GM12873 (cell line): ENCODE measurements at regions not wholly inside any gene's neighbourhood (a gene's known extent, or its start where the extent isn't known, plus 50 kb on each side); places are given as distances from the start of the nearest gene placed in this dataset.

Experiments used
- CTCF ChIP-seq: IDR thresholded peaks from 2 replicates; pipeline ENCODE4 v1.5.1; 2012; ENCODE audit warnings: low read depth, mild to moderate bottlenecking, moderate library complexity, low read length, control low read depth; ENCODE audit not compliant: insufficient read depth; ENCODE audit errors: missing control alignments

GRCh38 chr6:120876424-120876823, 457.9 kb downstream of the TBC1D32 start:
- no peak for TF ChIP-seq CTCF

GRCh38 chr6:120875900-120876299, 458.4 kb downstream of the TBC1D32 start:
- TF ChIP-seq CTCF: no peak

GRCh38 chr6:120874422-120874821, 459.9 kb downstream of the TBC1D32 start:
- TF ChIP-seq CTCF: no peak

- TF ChIP-seq CTCF: no peak
Observed at GRCh38 chr6:120873125-120873865, 461.0 kb downstream of the TBC1D32 start.

- no peak for TF ChIP-seq CTCF
Observed at GRCh38 chr6:120872262-120872578, 462.1 kb downstream of the TBC1D32 start.

- no peak for TF ChIP-seq CTCF
Observed at GRCh38 chr6:120871416-120872261, 462.6 kb downstream of the TBC1D32 start.

- TF ChIP-seq CTCF: no peak
Observed at GRCh38 chr6:120869397-120869796, 464.9 kb downstream of the TBC1D32 start.
